Vagina (tissue), 2 donors: ENCODE measurements at regions not wholly inside any gene's neighbourhood (a gene's known extent, or its start where the extent isn't known, plus 50 kb on each side); places are given as distances from the start of the nearest gene placed in this dataset.
"Not testable (repeated sequence)": the region's sequence is repeated elsewhere in the genome, so short reads cannot be mapped to it uniquely, and the experiment has no call there.

Source experiments
- DNase-seq, 2 donors: peaks; one replicate each; pipeline ENCODE4 v3.0.0-alpha.2; 2017; ENCODE audit errors: extremely low spot score in 2 of 2
- H3K27ac ChIP-seq: fragments of 200-600 bp; sonication (generic); one replicate; pipeline ENCODE4 v1.5.1; 2019
- H3K27me3 ChIP-seq: fragments of 200-600 bp; sonication (generic); one replicate; pipeline ENCODE4 v1.5.1; 2019
- H3K36me3 ChIP-seq, 2 donors: fragments of 200-600 bp; sonication (generic); one replicate each; pipeline ENCODE4 v1.5.1; 2017 to 2019
- H3K4me1 ChIP-seq: fragments of 200-600 bp; sonication (generic); one replicate; pipeline ENCODE4 v1.5.1; 2019
- H3K4me3 ChIP-seq, 2 donors: fragments of 200-600 bp; sonication (generic); 1 replicate in 1 of 2; 2 replicates in 1 of 2; pipeline ENCODE4 v1.5.1; 2016 to 2019
- H3K9me3 ChIP-seq: fragments of 200-600 bp; sonication (generic); one replicate; pipeline ENCODE4 v1.5.1; 2019
- POLR2A ChIP-seq, 2 donors: fragments of 450-650 bp; IDR thresholded peaks; one replicate each; pipeline ENCODE4 v1.6.1; 2017; ENCODE audit warnings: antibody characterized with exemption in 2 of 2, mild to moderate bottlenecking in 2 of 2, moderate library complexity in 2 of 2
- POLR2AphosphoS5 ChIP-seq, 2 donors: sonication (generic); formaldehyde crosslinking; IDR thresholded peaks; one replicate each; pipeline ENCODE4 v1.9.0; 2017; ENCODE audit warnings: antibody characterized with exemption in 2 of 2, mild to moderate bottlenecking in 2 of 2, low read depth in 1 of 2; ENCODE audit not compliant: insufficient read depth in 1 of 2
- intact Hi-C: fragments of 100-400 bp; cut with DNase I; formaldehyde crosslinking; loops from one replicate; pipeline ENCODE4 v1.15.1; 2023
- TF ChIP-seq, protein P1 (sequence below), 3 experiments: fragments of 450-650 bp in 2 of 3; fragments of 200-600 bp in 1 of 3; sonication (generic) in 1 of 3; IDR thresholded peaks; one replicate each; pipeline ENCODE4 v1.5.1; 2017 to 2019; ENCODE audit warnings: antibody characterized with exemption in 3 of 3, mild to moderate bottlenecking in 2 of 3, moderate library complexity in 2 of 3

GRCh38 chr1:188169971-188170370 lies 1341.2 kb downstream of the PLA2G4A start:
- no peak overlapping the region for H3K4me3 ChIP-seq
- no peaks in the 10 kb centered on the region for H3K4me1 ChIP-seq
- intact Hi-C loops, result no loop called here
- H3K27me3 ChIP-seq, result no peaks in the 10 kb centered on the region
- TF ChIP-seq POLR2AphosphoS5 (IDR thresholded peaks at IDR 0.05; ENCODE audit: insufficient read depth in 1 of 2, low read depth in 1 of 2), result no peak
- TF ChIP-seq, protein P1, sequence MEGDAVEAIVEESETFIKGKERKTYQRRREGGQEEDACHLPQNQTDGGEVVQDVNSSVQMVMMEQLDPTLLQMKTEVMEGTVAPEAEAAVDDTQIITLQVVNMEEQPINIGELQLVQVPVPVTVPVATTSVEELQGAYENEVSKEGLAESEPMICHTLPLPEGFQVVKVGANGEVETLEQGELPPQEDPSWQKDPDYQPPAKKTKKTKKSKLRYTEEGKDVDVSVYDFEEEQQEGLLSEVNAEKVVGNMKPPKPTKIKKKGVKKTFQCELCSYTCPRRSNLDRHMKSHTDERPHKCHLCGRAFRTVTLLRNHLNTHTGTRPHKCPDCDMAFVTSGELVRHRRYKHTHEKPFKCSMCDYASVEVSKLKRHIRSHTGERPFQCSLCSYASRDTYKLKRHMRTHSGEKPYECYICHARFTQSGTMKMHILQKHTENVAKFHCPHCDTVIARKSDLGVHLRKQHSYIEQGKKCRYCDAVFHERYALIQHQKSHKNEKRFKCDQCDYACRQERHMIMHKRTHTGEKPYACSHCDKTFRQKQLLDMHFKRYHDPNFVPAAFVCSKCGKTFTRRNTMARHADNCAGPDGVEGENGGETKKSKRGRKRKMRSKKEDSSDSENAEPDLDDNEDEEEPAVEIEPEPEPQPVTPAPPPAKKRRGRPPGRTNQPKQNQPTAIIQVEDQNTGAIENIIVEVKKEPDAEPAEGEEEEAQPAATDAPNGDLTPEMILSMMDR (IDR thresholded peaks at IDR 0.05), result no peak
- no peak for TF ChIP-seq POLR2A (IDR thresholded peaks at IDR 0.05)
- H3K27ac ChIP-seq, result no peak overlapping the region
- H3K9me3 ChIP-seq, result no peaks in the 10 kb centered on the region
- no peak for DNase-seq
- H3K36me3 ChIP-seq, result no peaks in the 10 kb centered on the region

GRCh38 chr1:188170411-188170810 lies 1341.7 kb downstream of the PLA2G4A start:
- no peak overlapping the region for H3K27ac ChIP-seq
- H3K9me3 ChIP-seq, result no peaks in the 10 kb centered on the region
- H3K4me1 ChIP-seq, result no peaks in the 10 kb centered on the region
- intact Hi-C loops, result no loop called here
- H3K36me3 ChIP-seq, result no peaks in the 10 kb centered on the region
- no peak for TF ChIP-seq POLR2AphosphoS5 (IDR thresholded peaks at IDR 0.05; ENCODE audit: insufficient read depth in 1 of 2, low read depth in 1 of 2)
- TF ChIP-seq, protein P1 (IDR thresholded peaks at IDR 0.05), result no peak
- TF ChIP-seq POLR2A (IDR thresholded peaks at IDR 0.05), result no peak
- H3K27me3 ChIP-seq, result no peaks in the 10 kb centered on the region
- no peak for DNase-seq
- H3K4me3 ChIP-seq, result no peak overlapping the region

DNA sequence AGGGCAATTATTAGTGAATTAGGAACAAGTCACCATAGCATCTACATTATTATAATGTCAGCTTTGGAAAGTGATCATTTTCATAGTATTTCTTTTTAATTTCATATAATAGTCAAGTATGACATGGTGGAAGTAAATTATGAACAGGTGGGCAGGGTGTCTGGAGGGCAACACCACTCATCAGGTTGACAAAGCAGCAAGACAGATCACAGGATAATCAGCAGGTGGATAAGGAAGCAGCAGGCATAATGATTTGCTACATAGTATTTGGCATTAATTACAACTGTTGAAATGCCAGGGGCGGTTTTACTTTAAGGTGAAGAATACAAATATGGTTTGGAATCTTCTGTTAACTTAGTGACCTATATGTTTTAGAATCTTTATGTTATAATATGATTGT lies 1342.2 kb downstream of the PLA2G4A start:
- Histone ChIP-seq H3K4me3 (no peak overlapping the region), H3K27ac (no peak overlapping the region), H3K36me3 (no peaks in the 10 kb centered on the region), H3K27me3 (no peaks in the 10 kb centered on the region), H3K9me3 (no peaks in the 10 kb centered on the region), H3K4me1 (no peaks in the 10 kb centered on the region)
- intact Hi-C loops, result no loop called here
- no peak for DNase-seq
- TF ChIP-seq, protein P1 (IDR thresholded peaks at IDR 0.05), result no peak
- no peak for TF ChIP-seq POLR2A (IDR thresholded peaks at IDR 0.05)
- TF ChIP-seq POLR2AphosphoS5 (IDR thresholded peaks at IDR 0.05; ENCODE audit: insufficient read depth in 1 of 2, low read depth in 1 of 2), result no peak

- H3K27ac ChIP-seq, H3K4me1 ChIP-seq, DNase-seq, H3K36me3 ChIP-seq, intact Hi-C loops, H3K27me3 ChIP-seq, H3K9me3 ChIP-seq, H3K4me3 ChIP-seq: not testable (repeated sequence)
Measured at GRCh38 chr1:188182063-188182462, 1353.3 kb downstream of the PLA2G4A start.

- TF ChIP-seq POLR2AphosphoS5 (IDR thresholded peaks at IDR 0.05; ENCODE audit: insufficient read depth in 1 of 2, low read depth in 1 of 2) (no peak), POLR2A (IDR thresholded peaks at IDR 0.05) (no peak)
- TF ChIP-seq, protein P1 (IDR thresholded peaks at IDR 0.05), result no peak
- intact Hi-C loops, result no loop called here
Measured at GRCh38 chr1:188188317-188188716, 1359.6 kb downstream of the PLA2G4A start.

DNA sequence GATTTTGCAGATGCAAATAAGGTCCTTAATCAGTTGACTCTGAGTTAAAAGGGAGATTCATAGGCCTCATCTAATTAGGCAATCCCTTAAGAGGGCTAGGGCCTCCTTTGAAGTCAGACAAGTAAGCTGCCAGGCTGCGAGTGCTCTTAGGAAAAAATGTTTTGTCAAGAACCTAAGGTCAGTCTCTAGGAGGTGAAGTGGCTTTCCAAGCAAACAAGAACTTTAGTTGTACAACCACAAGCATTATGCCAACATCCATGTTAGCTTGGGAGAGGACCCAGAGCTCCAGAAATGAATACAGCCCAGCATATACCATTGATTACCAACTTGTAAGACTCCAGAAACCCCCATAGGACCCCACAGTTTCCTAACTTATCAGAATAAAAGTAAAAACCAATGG lies 1366.2 kb downstream of the PLA2G4A start:
- Histone ChIP-seq H3K27me3 (no peaks in the 10 kb centered on the region), H3K4me3 (no peak overlapping the region), H3K27ac (no peak overlapping the region), H3K9me3 (no peaks in the 10 kb centered on the region), H3K4me1 (no peaks in the 10 kb centered on the region), H3K36me3 (no peaks in the 10 kb centered on the region)
- TF ChIP-seq, protein P1 (IDR thresholded peaks at IDR 0.05), result no peak
- TF ChIP-seq POLR2A (IDR thresholded peaks at IDR 0.05) (no peak), POLR2AphosphoS5 (IDR thresholded peaks at IDR 0.05; ENCODE audit: insufficient read depth in 1 of 2, low read depth in 1 of 2) (no peak)
- DNase-seq, result no peak
- intact Hi-C loops, result no loop called here

More at GRCh38 chr1:188188317-188188716, 1359.6 kb downstream of the PLA2G4A start:
- Histone ChIP-seq H3K9me3 (no peaks in the 10 kb centered on the region), H3K27ac (no peak overlapping the region), H3K27me3 (no peaks in the 10 kb centered on the region), H3K36me3 (no peaks in the 10 kb centered on the region), H3K4me1 (no peaks in the 10 kb centered on the region), H3K4me3 (no peak overlapping the region)
- DNase-seq, result no peak
